ENCODE measurements at regions not wholly inside any gene's neighbourhood (a gene's known extent, or its start where the extent isn't known, plus 50 kb on each side); places are given as distances from the start of the nearest gene placed in this dataset.
"Not testable (repeated sequence)": the region's sequence is repeated elsewhere in the genome, so short reads cannot be mapped to it uniquely, and the experiment has no call there.

- H3K36me3 ChIP-seq (ENCODE audit: control insufficient read depth in 2 of 2, insufficient read depth in 2 of 2, low read length in 1 of 2) = no peaks in the 10 kb centered on the region
- no peaks in the 10 kb centered on the region for H3K4me1 ChIP-seq (ENCODE audit: control insufficient read depth in 2 of 2, insufficient read depth in 2 of 2, low read length in 1 of 2)
- no peak overlapping the region for H3K4me3 ChIP-seq (ENCODE audit: low read depth in 1 of 2, low read length in 2 of 2)
- no peaks in the 10 kb centered on the region for H3K27me3 ChIP-seq (ENCODE audit: control insufficient read depth in 1 of 2, insufficient read depth in 2 of 2, low read length in 2 of 2)
- no peak overlapping the region for H3K27ac ChIP-seq (ENCODE audit: low read depth in 2 of 2, low read length in 1 of 2)
- H3K9me3 ChIP-seq (ENCODE audit: control insufficient read depth in 2 of 2, insufficient read depth in 1 of 2, low read depth in 1 of 2, low read length in 1 of 2) = no peaks in the 10 kb centered on the region
- WGBS, 2 donors = 70% methylated on average over 4 of the region's 4 CpGs
These were observed 435.0 kb downstream of the POM121L12 start for GRCh38 chr7:53470336-53470970.

GRCh38 chr7:53473371-53473770, 437.9 kb downstream of the POM121L12 start:
- WGBS, 2 donors = 46 to 53% methylated on average over 1 of the region's 1 CpG
- Histone ChIP-seq H3K27ac (ENCODE audit: low read depth in 2 of 2, low read length in 1 of 2) (no peak overlapping the region), H3K9me3 (ENCODE audit: control insufficient read depth in 2 of 2, insufficient read depth in 1 of 2, low read depth in 1 of 2, low read length in 1 of 2) (no peaks in the 10 kb centered on the region), H3K4me3 (ENCODE audit: low read depth in 1 of 2, low read length in 2 of 2) (no peak overlapping the region), H3K27me3 (ENCODE audit: control insufficient read depth in 1 of 2, insufficient read depth in 2 of 2, low read length in 2 of 2) (no peaks in the 10 kb centered on the region), H3K36me3 (ENCODE audit: control insufficient read depth in 2 of 2, insufficient read depth in 2 of 2, low read length in 1 of 2) (no peaks in the 10 kb centered on the region), H3K4me1 (ENCODE audit: control insufficient read depth in 2 of 2, insufficient read depth in 2 of 2, low read length in 1 of 2) (no peaks in the 10 kb centered on the region)

GRCh38 chr7:53475776-53476175, 440.3 kb downstream of the POM121L12 start:
- no peak overlapping the region for H3K27ac ChIP-seq (ENCODE audit: low read depth in 2 of 2, low read length in 1 of 2)
- no peaks in the 10 kb centered on the region for H3K27me3 ChIP-seq (ENCODE audit: control insufficient read depth in 1 of 2, insufficient read depth in 2 of 2, low read length in 2 of 2)
- no peaks in the 10 kb centered on the region for H3K36me3 ChIP-seq (ENCODE audit: control insufficient read depth in 2 of 2, insufficient read depth in 2 of 2, low read length in 1 of 2)
- H3K4me3 ChIP-seq (ENCODE audit: low read depth in 1 of 2, low read length in 2 of 2) = no peak overlapping the region
- no peaks in the 10 kb centered on the region for H3K4me1 ChIP-seq (ENCODE audit: control insufficient read depth in 2 of 2, insufficient read depth in 2 of 2, low read length in 1 of 2)
- H3K9me3 ChIP-seq (ENCODE audit: control insufficient read depth in 2 of 2, insufficient read depth in 1 of 2, low read depth in 1 of 2, low read length in 1 of 2) = no peaks in the 10 kb centered on the region

GRCh38 chr7:53476566-53476965, 441.1 kb downstream of the POM121L12 start:
- H3K4me3 ChIP-seq (ENCODE audit: low read depth in 1 of 2, low read length in 2 of 2) = no peak overlapping the region
- H3K36me3 ChIP-seq (ENCODE audit: control insufficient read depth in 2 of 2, insufficient read depth in 2 of 2, low read length in 1 of 2) = no peaks in the 10 kb centered on the region
- H3K9me3 ChIP-seq (ENCODE audit: control insufficient read depth in 2 of 2, insufficient read depth in 1 of 2, low read depth in 1 of 2, low read length in 1 of 2) = no peaks in the 10 kb centered on the region
- no peak overlapping the region for H3K27ac ChIP-seq (ENCODE audit: low read depth in 2 of 2, low read length in 1 of 2)
- H3K27me3 ChIP-seq (ENCODE audit: control insufficient read depth in 1 of 2, insufficient read depth in 2 of 2, low read length in 2 of 2) = no peaks in the 10 kb centered on the region
- WGBS, 2 donors = 72 to 78% methylated on average over 3 of the region's 3 CpGs
- H3K4me1 ChIP-seq (ENCODE audit: control insufficient read depth in 2 of 2, insufficient read depth in 2 of 2, low read length in 1 of 2) = no peaks in the 10 kb centered on the region

- Histone ChIP-seq H3K4me3 (ENCODE audit: low read depth in 1 of 2, low read length in 2 of 2) (no peak overlapping the region), H3K9me3 (ENCODE audit: control insufficient read depth in 2 of 2, insufficient read depth in 1 of 2, low read depth in 1 of 2, low read length in 1 of 2) (no peaks in the 10 kb centered on the region), H3K27ac (ENCODE audit: low read depth in 2 of 2, low read length in 1 of 2) (no peak overlapping the region), H3K27me3 (ENCODE audit: control insufficient read depth in 1 of 2, insufficient read depth in 2 of 2, low read length in 2 of 2) (no peaks in the 10 kb centered on the region), H3K4me1 (ENCODE audit: control insufficient read depth in 2 of 2, insufficient read depth in 2 of 2, low read length in 1 of 2) (no peaks in the 10 kb centered on the region), H3K36me3 (ENCODE audit: control insufficient read depth in 2 of 2, insufficient read depth in 2 of 2, low read length in 1 of 2) (no peaks in the 10 kb centered on the region)
- WGBS, 2 donors = 69% methylated on average over 6 of the region's 6 CpGs
These were observed 449.9 kb downstream of the POM121L12 start for GRCh38 chr7:53485354-53485753.

GRCh38 chr7:53491051-53491450, 455.6 kb downstream of the POM121L12 start:
- Histone ChIP-seq H3K36me3 (ENCODE audit: control insufficient read depth in 2 of 2, insufficient read depth in 2 of 2, low read length in 1 of 2) (no peaks in the 10 kb centered on the region), H3K9me3 (ENCODE audit: control insufficient read depth in 2 of 2, insufficient read depth in 1 of 2, low read depth in 1 of 2, low read length in 1 of 2) (no peaks in the 10 kb centered on the region), H3K4me1 (ENCODE audit: control insufficient read depth in 2 of 2, insufficient read depth in 2 of 2, low read length in 1 of 2) (no peaks in the 10 kb centered on the region), H3K4me3 (ENCODE audit: low read depth in 1 of 2, low read length in 2 of 2) (no peak overlapping the region), H3K27ac (ENCODE audit: low read depth in 2 of 2, low read length in 1 of 2) (no peak overlapping the region), H3K27me3 (ENCODE audit: control insufficient read depth in 1 of 2, insufficient read depth in 2 of 2, low read length in 2 of 2) (no peaks in the 10 kb centered on the region)
- 92 to 95% methylated on average over 6 of the region's 6 CpGs for WGBS, 2 donors

GRCh38 chr7:53495181-53495580, 459.7 kb downstream of the POM121L12 start:
- H3K36me3 ChIP-seq (ENCODE audit: control insufficient read depth in 2 of 2, insufficient read depth in 2 of 2, low read length in 1 of 2); H3K27ac ChIP-seq (ENCODE audit: low read depth in 2 of 2, low read length in 1 of 2); H3K9me3 ChIP-seq (ENCODE audit: control insufficient read depth in 2 of 2, insufficient read depth in 1 of 2, low read depth in 1 of 2, low read length in 1 of 2); H3K4me3 ChIP-seq (ENCODE audit: low read depth in 1 of 2, low read length in 2 of 2); H3K4me1 ChIP-seq (ENCODE audit: control insufficient read depth in 2 of 2, insufficient read depth in 2 of 2, low read length in 1 of 2); H3K27me3 ChIP-seq (ENCODE audit: control insufficient read depth in 1 of 2, insufficient read depth in 2 of 2, low read length in 2 of 2): not testable (repeated sequence)
- 96 to 98% methylated on average over 20 of the region's 20 CpGs for WGBS, 2 donors

- 61 to 68% methylated on average over 1 of the region's 1 CpG for WGBS, 2 donors
- Histone ChIP-seq H3K36me3 (ENCODE audit: control insufficient read depth in 2 of 2, insufficient read depth in 2 of 2, low read length in 1 of 2) (no peaks in the 10 kb centered on the region), H3K4me1 (ENCODE audit: control insufficient read depth in 2 of 2, insufficient read depth in 2 of 2, low read length in 1 of 2) (no peaks in the 10 kb centered on the region), H3K27me3 (ENCODE audit: control insufficient read depth in 1 of 2, insufficient read depth in 2 of 2, low read length in 2 of 2) (no peaks in the 10 kb centered on the region), H3K27ac (ENCODE audit: low read depth in 2 of 2, low read length in 1 of 2) (no peak overlapping the region), H3K9me3 (ENCODE audit: control insufficient read depth in 2 of 2, insufficient read depth in 1 of 2, low read depth in 1 of 2, low read length in 1 of 2) (no peaks in the 10 kb centered on the region), H3K4me3 (ENCODE audit: low read depth in 1 of 2, low read length in 2 of 2) (no peak overlapping the region)
These were observed 464.6 kb downstream of the POM121L12 start for GRCh38 chr7:53500076-53500475.

- Histone ChIP-seq H3K9me3 (ENCODE audit: control insufficient read depth in 2 of 2, insufficient read depth in 1 of 2, low read depth in 1 of 2, low read length in 1 of 2) (no peaks in the 10 kb centered on the region), H3K27me3 (ENCODE audit: control insufficient read depth in 1 of 2, insufficient read depth in 2 of 2, low read length in 2 of 2) (no peaks in the 10 kb centered on the region), H3K27ac (ENCODE audit: low read depth in 2 of 2, low read length in 1 of 2) (no peak overlapping the region), H3K36me3 (ENCODE audit: control insufficient read depth in 2 of 2, insufficient read depth in 2 of 2, low read length in 1 of 2) (no peaks in the 10 kb centered on the region), H3K4me1 (ENCODE audit: control insufficient read depth in 2 of 2, insufficient read depth in 2 of 2, low read length in 1 of 2) (no peaks in the 10 kb centered on the region), H3K4me3 (ENCODE audit: low read depth in 1 of 2, low read length in 2 of 2) (no peak overlapping the region)
- 85 to 93% methylated on average over 3 of the region's 3 CpGs for WGBS, 2 donors
These were observed 469.5 kb downstream of the POM121L12 start for GRCh38 chr7:53504914-53505313.

- H3K27me3 ChIP-seq (ENCODE audit: control insufficient read depth in 1 of 2, insufficient read depth in 2 of 2, low read length in 2 of 2) = no peaks in the 10 kb centered on the region
- no peak overlapping the region for H3K4me3 ChIP-seq (ENCODE audit: low read depth in 1 of 2, low read length in 2 of 2)
- H3K9me3 ChIP-seq (ENCODE audit: control insufficient read depth in 2 of 2, insufficient read depth in 1 of 2, low read depth in 1 of 2, low read length in 1 of 2) = no peaks in the 10 kb centered on the region
- no peaks in the 10 kb centered on the region for H3K4me1 ChIP-seq (ENCODE audit: control insufficient read depth in 2 of 2, insufficient read depth in 2 of 2, low read length in 1 of 2)
- H3K36me3 ChIP-seq (ENCODE audit: control insufficient read depth in 2 of 2, insufficient read depth in 2 of 2, low read length in 1 of 2) = no peaks in the 10 kb centered on the region
- H3K27ac ChIP-seq (ENCODE audit: low read depth in 2 of 2, low read length in 1 of 2) = no peak overlapping the region
These were observed 482.9 kb downstream of the POM121L12 start for GRCh38 chr7:53518319-53518718.
